ENCODE measurements at regions not wholly inside any gene's neighbourhood (a gene's known extent, or its start where the extent isn't known, plus 50 kb on each side); places are given as distances from the start of the nearest gene placed in this dataset.
A peak's percentile ranks its signal among the peaks of the same experiment; 100 is the strongest.
"Not testable (repeated sequence)": the region's sequence is repeated elsewhere in the genome, so short reads cannot be mapped to it uniquely, and the experiment has no call there.

GRCh38 chr5:44756097-44756496, 52.6 kb upstream of the MRPS30 start:
- 94% methylated on average over 11 of the region's 11 CpGs for WGBS
- not testable (repeated sequence) for H3K9ac ChIP-seq (ENCODE audit: low read depth, low read length)

GRCh38 chr5:44747396-44747795, 61.4 kb upstream of the MRPS30 start:
- Histone ChIP-seq H3K27ac (ENCODE audit: low read depth, low read length) (no peak overlapping the region), H3K36me3 (ENCODE audit: insufficient read depth, low read length) (no peaks in the 10 kb centered on the region), H3K27me3 (ENCODE audit: insufficient read depth, low read length) (no peaks in the 10 kb centered on the region), H3K9me3 (ENCODE audit: insufficient read depth, low read depth, low read length) (no peaks in the 10 kb centered on the region), H3K9ac (ENCODE audit: low read depth, low read length) (no peak overlapping the region), H3K4me1 (ENCODE audit: insufficient read depth, low read length) (peaks cover 7% of the 10 kb centered on the region; the same call in 1 of the 2 replicates), H3K4me3 (ENCODE audit: low read length) (no peak overlapping the region)
- WGBS, result 87% methylated on average over 1 of the region's 1 CpG

More at GRCh38 chr5:44756097-44756496, 52.6 kb upstream of the MRPS30 start:
- not testable (repeated sequence) for H3K36me3 ChIP-seq (ENCODE audit: insufficient read depth, low read length); H3K27me3 ChIP-seq (ENCODE audit: insufficient read depth, low read length); H3K4me3 ChIP-seq (ENCODE audit: low read length); H3K4me1 ChIP-seq (ENCODE audit: insufficient read depth, low read length); H3K9me3 ChIP-seq (ENCODE audit: insufficient read depth, low read depth, low read length); H3K27ac ChIP-seq (ENCODE audit: low read depth, low read length)

GRCh38 chr5:44740660-44741059, 68.1 kb upstream of the MRPS30 start:
- Histone ChIP-seq H3K9me3 (ENCODE audit: insufficient read depth, low read depth, low read length) (no peaks in the 10 kb centered on the region), H3K9ac (ENCODE audit: low read depth, low read length) (no peak overlapping the region), H3K4me3 (ENCODE audit: low read length) (no peak overlapping the region), H3K4me1 (ENCODE audit: insufficient read depth, low read length) (no peaks in the 10 kb centered on the region), H3K27me3 (ENCODE audit: insufficient read depth, low read length) (no peaks in the 10 kb centered on the region), H3K27ac (ENCODE audit: low read depth, low read length) (no peak overlapping the region), H3K36me3 (ENCODE audit: insufficient read depth, low read length) (no peaks in the 10 kb centered on the region)

GRCh38 chr5:44729536-44729935, 79.2 kb upstream of the MRPS30 start:
- H3K4me1 ChIP-seq (ENCODE audit: insufficient read depth, low read length), result peaks cover 13% of the 10 kb centered on the region
- H3K4me3 ChIP-seq (ENCODE audit: low read length), result no peak overlapping the region
- WGBS, result no CpG with 5 or more reads among the region's 1 CpG
- H3K27ac ChIP-seq (ENCODE audit: low read depth, low read length), result peak overlapping the region; percentile 6; the same call in 1 of the 2 replicates
- no peak overlapping the region for H3K9ac ChIP-seq (ENCODE audit: low read depth, low read length)
- H3K36me3 ChIP-seq (ENCODE audit: insufficient read depth, low read length), result no peaks in the 10 kb centered on the region
- no peaks in the 10 kb centered on the region for H3K9me3 ChIP-seq (ENCODE audit: insufficient read depth, low read depth, low read length)
- no peaks in the 10 kb centered on the region for H3K27me3 ChIP-seq (ENCODE audit: insufficient read depth, low read length)

- Histone ChIP-seq H3K27ac (ENCODE audit: low read depth, low read length) (no peak overlapping the region), H3K9ac (ENCODE audit: low read depth, low read length) (no peak overlapping the region), H3K27me3 (ENCODE audit: insufficient read depth, low read length) (no peaks in the 10 kb centered on the region), H3K9me3 (ENCODE audit: insufficient read depth, low read depth, low read length) (no peaks in the 10 kb centered on the region), H3K36me3 (ENCODE audit: insufficient read depth, low read length) (no peaks in the 10 kb centered on the region), H3K4me3 (ENCODE audit: low read length) (no peak overlapping the region), H3K4me1 (ENCODE audit: insufficient read depth, low read length) (peaks cover 13% of the 10 kb centered on the region)
- WGBS, result 81% methylated on average over 1 of the region's 1 CpG
These were observed 81.6 kb upstream of the MRPS30 start for GRCh38 chr5:44727100-44727499.

GRCh38 chr5:44719856-44720255, 88.9 kb upstream of the MRPS30 start:
- no peaks in the 10 kb centered on the region for H3K36me3 ChIP-seq (ENCODE audit: insufficient read depth, low read length)
- H3K4me1 ChIP-seq (ENCODE audit: insufficient read depth, low read length), result no peaks in the 10 kb centered on the region
- H3K9ac ChIP-seq (ENCODE audit: low read depth, low read length), result no peak overlapping the region
- no peaks in the 10 kb centered on the region for H3K27me3 ChIP-seq (ENCODE audit: insufficient read depth, low read length)
- 86% methylated on average over 2 of the region's 2 CpGs for WGBS
- no peak overlapping the region for H3K27ac ChIP-seq (ENCODE audit: low read depth, low read length)
- H3K4me3 ChIP-seq (ENCODE audit: low read length), result no peak overlapping the region
- no peaks in the 10 kb centered on the region for H3K9me3 ChIP-seq (ENCODE audit: insufficient read depth, low read depth, low read length)

- no peak overlapping the region for H3K27ac ChIP-seq (ENCODE audit: low read depth, low read length)
- H3K4me3 ChIP-seq (ENCODE audit: low read length), result no peak overlapping the region
- 91% methylated on average over 3 of the region's 3 CpGs for WGBS
- no peaks in the 10 kb centered on the region for H3K4me1 ChIP-seq (ENCODE audit: insufficient read depth, low read length)
- no peaks in the 10 kb centered on the region for H3K9me3 ChIP-seq (ENCODE audit: insufficient read depth, low read depth, low read length)
- H3K27me3 ChIP-seq (ENCODE audit: insufficient read depth, low read length), result no peaks in the 10 kb centered on the region
- H3K36me3 ChIP-seq (ENCODE audit: insufficient read depth, low read length), result no peaks in the 10 kb centered on the region
- H3K9ac ChIP-seq (ENCODE audit: low read depth, low read length), result no peak overlapping the region
These were observed 93.7 kb upstream of the MRPS30 start for GRCh38 chr5:44714871-44715561.

GRCh38 chr5:44713446-44713845, 95.3 kb upstream of the MRPS30 start:
- Histone ChIP-seq H3K9ac (ENCODE audit: low read depth, low read length) (no peak overlapping the region), H3K36me3 (ENCODE audit: insufficient read depth, low read length) (no peaks in the 10 kb centered on the region), H3K4me1 (ENCODE audit: insufficient read depth, low read length) (no peaks in the 10 kb centered on the region), H3K9me3 (ENCODE audit: insufficient read depth, low read depth, low read length) (no peaks in the 10 kb centered on the region), H3K27ac (ENCODE audit: low read depth, low read length) (no peak overlapping the region), H3K27me3 (ENCODE audit: insufficient read depth, low read length) (no peaks in the 10 kb centered on the region), H3K4me3 (ENCODE audit: low read length) (no peak overlapping the region)
- 97% methylated on average over 3 of the region's 3 CpGs for WGBS

GRCh38 chr5:44711901-44712300, 96.8 kb upstream of the MRPS30 start:
- Histone ChIP-seq H3K4me3 (ENCODE audit: low read length) (no peak overlapping the region), H3K27ac (ENCODE audit: low read depth, low read length) (no peak overlapping the region), H3K36me3 (ENCODE audit: insufficient read depth, low read length) (no peaks in the 10 kb centered on the region), H3K9me3 (ENCODE audit: insufficient read depth, low read depth, low read length) (no peaks in the 10 kb centered on the region; the same call in 1 of the 2 replicates), H3K4me1 (ENCODE audit: insufficient read depth, low read length) (no peaks in the 10 kb centered on the region), H3K27me3 (ENCODE audit: insufficient read depth, low read length) (no peaks in the 10 kb centered on the region), H3K9ac (ENCODE audit: low read depth, low read length) (no peak overlapping the region)
- 100% methylated on average over 1 of the region's 1 CpG for WGBS

- Histone ChIP-seq H3K9ac (ENCODE audit: low read depth, low read length) (no peak overlapping the region), H3K36me3 (ENCODE audit: insufficient read depth, low read length) (no peaks in the 10 kb centered on the region), H3K4me1 (ENCODE audit: insufficient read depth, low read length) (no peaks in the 10 kb centered on the region), H3K27me3 (ENCODE audit: insufficient read depth, low read length) (no peaks in the 10 kb centered on the region), H3K9me3 (ENCODE audit: insufficient read depth, low read depth, low read length) (no peaks in the 10 kb centered on the region; the same call in 1 of the 2 replicates), H3K27ac (ENCODE audit: low read depth, low read length) (no peak overlapping the region), H3K4me3 (ENCODE audit: low read length) (no peak overlapping the region)
- 96% methylated on average over 5 of the region's 5 CpGs for WGBS
These were observed 100.1 kb upstream of the MRPS30 start for GRCh38 chr5:44708602-44709001.

GRCh38 chr5:44707721-44708120, 101.0 kb upstream of the MRPS30 start:
- Histone ChIP-seq H3K9ac (ENCODE audit: low read depth, low read length) (no peak overlapping the region), H3K4me3 (ENCODE audit: low read length) (no peak overlapping the region), H3K9me3 (ENCODE audit: insufficient read depth, low read depth, low read length) (no peaks in the 10 kb centered on the region; the same call in 1 of the 2 replicates), H3K27ac (ENCODE audit: low read depth, low read length) (no peak overlapping the region), H3K27me3 (ENCODE audit: insufficient read depth, low read length) (no peaks in the 10 kb centered on the region), H3K4me1 (ENCODE audit: insufficient read depth, low read length) (no peaks in the 10 kb centered on the region), H3K36me3 (ENCODE audit: insufficient read depth, low read length) (no peaks in the 10 kb centered on the region)
- WGBS, result 94% methylated on average over 5 of the region's 5 CpGs

GRCh38 chr5:44697025-44697424, 111.7 kb upstream of the MRPS30 start:
- WGBS, result 65% methylated on average over 3 of the region's 3 CpGs

More at GRCh38 chr5:44697025-44697424, 111.7 kb upstream of the MRPS30 start:
- no peak overlapping the region for H3K4me3 ChIP-seq (ENCODE audit: low read length)
- H3K9ac ChIP-seq (ENCODE audit: low read depth, low read length), result no peak overlapping the region
- H3K36me3 ChIP-seq (ENCODE audit: insufficient read depth, low read length), result no peaks in the 10 kb centered on the region
- H3K4me1 ChIP-seq (ENCODE audit: insufficient read depth, low read length), result peaks cover 13% of the 10 kb centered on the region
- no peaks in the 10 kb centered on the region for H3K27me3 ChIP-seq (ENCODE audit: insufficient read depth, low read length)
- H3K27ac ChIP-seq (ENCODE audit: low read depth, low read length), result no peak overlapping the region
- peaks cover 8% of the 10 kb centered on the region; the same call in 1 of the 2 replicates for H3K9me3 ChIP-seq (ENCODE audit: insufficient read depth, low read depth, low read length)

All from HUES64 (cell line).